ENCODE measurements at regions not wholly inside any gene's neighbourhood (a gene's known extent, or its start where the extent isn't known, plus 50 kb on each side); places are given as distances from the start of the nearest gene placed in this dataset.

DNA sequence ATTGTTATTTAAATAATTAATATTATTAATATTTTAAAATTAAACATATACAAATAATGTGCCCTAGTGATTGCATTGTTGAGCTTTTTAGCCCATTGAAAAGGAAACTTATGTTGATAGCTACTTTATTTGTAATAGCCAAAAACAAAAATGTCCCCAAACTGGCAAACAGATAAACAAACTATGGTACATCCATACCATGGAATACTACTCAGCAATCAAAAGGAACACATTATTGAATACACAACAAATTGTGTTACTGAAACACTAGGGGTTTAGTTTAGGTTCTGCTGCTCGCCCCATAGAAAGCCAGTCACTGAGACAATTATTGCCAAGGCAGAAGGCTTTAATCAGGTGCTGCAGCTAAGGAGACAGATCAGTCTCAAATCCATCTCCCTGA lies 239.7 kb upstream of the KITLG start:
- TF ChIP-seq EP300 (IDR thresholded peaks at IDR 0.05): no peak
- TF ChIP-seq, protein P1, sequence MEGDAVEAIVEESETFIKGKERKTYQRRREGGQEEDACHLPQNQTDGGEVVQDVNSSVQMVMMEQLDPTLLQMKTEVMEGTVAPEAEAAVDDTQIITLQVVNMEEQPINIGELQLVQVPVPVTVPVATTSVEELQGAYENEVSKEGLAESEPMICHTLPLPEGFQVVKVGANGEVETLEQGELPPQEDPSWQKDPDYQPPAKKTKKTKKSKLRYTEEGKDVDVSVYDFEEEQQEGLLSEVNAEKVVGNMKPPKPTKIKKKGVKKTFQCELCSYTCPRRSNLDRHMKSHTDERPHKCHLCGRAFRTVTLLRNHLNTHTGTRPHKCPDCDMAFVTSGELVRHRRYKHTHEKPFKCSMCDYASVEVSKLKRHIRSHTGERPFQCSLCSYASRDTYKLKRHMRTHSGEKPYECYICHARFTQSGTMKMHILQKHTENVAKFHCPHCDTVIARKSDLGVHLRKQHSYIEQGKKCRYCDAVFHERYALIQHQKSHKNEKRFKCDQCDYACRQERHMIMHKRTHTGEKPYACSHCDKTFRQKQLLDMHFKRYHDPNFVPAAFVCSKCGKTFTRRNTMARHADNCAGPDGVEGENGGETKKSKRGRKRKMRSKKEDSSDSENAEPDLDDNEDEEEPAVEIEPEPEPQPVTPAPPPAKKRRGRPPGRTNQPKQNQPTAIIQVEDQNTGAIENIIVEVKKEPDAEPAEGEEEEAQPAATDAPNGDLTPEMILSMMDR (IDR thresholded peaks at IDR 0.05): no peak

Data from ovary (tissue), 3 donors.